ENCODE measurements at regions not wholly inside any gene's neighbourhood (a gene's known extent, or its start where the extent isn't known, plus 50 kb on each side); places are given as distances from the start of the nearest gene placed in this dataset.

GRCh38 chr3:62997369-62997768 is 122.2 kb upstream of the CADPS start:
- TF ChIP-seq EZH2phosphoT487 (IDR thresholded peaks at IDR 0.05; ENCODE audit: borderline replicate concordance, low read depth, low read length) (no peak), CTCF (conservative IDR thresholded peaks at IDR 0.05; ENCODE audit: low read length) (no peak)
- BruUV-seq (replicated peaks), result no TSS peak
- POLR2A ChIA-PET, result interaction anchor here (0.6 to 0.7 kb wide), 2 partner anchors 54 to 1267 kb away, joined by 3 read pairs; no protein-coding TSS in a partner anchor

GRCh38 chr3:62999158-62999557 is 123.9 kb upstream of the CADPS start:
- Histone ChIP-seq H3K36me3 (ENCODE audit: insufficient read depth, low read length) (no peaks in the 10 kb centered on the region), H3K4me1 (ENCODE audit: insufficient read depth, low read length, poor library complexity, severe bottlenecking) (no peaks in the 10 kb centered on the region), H3K27ac (ENCODE audit: low read depth, low read length, poor library complexity, severe bottlenecking) (no peak overlapping the region), H3K79me2 (ENCODE audit: insufficient read depth, low read depth, low read length) (no peaks in the 10 kb centered on the region), H3K4me2 (ENCODE audit: low read length) (no peak overlapping the region), H3K9me2 (ENCODE audit: insufficient read depth, low read length) (no peaks in the 10 kb centered on the region), H4K20me1 (ENCODE audit: insufficient read depth, low read length) (no peaks in the 10 kb centered on the region), H3K9me3 (ENCODE audit: low read length) (no peaks in the 10 kb centered on the region), H3K4me3 (ENCODE audit: low read depth, low read length, poor library complexity, severe bottlenecking) (no peak overlapping the region), H2AFZ (ENCODE audit: low read length) (no peak overlapping the region)
- intact Hi-C loops (cut with micrococcal nuclease; ENCODE audit: unreplicated experiment), result no loop called here
- ChIA-PET POLR2A (interaction anchor here (0.8 kb wide), 1 partner anchor 9 kb away, joined by 3 read pairs; no protein-coding TSS in a partner anchor), CTCF (ENCODE audit: unreplicated experiment) (no interaction called here)
- TF ChIP-seq CTCF (conservative IDR thresholded peaks at IDR 0.05; ENCODE audit: low read length), result no peak
- TF ChIP-seq EZH2phosphoT487 (IDR thresholded peaks at IDR 0.05; ENCODE audit: borderline replicate concordance, low read depth, low read length), result no peak
- DNase-seq (ENCODE audit: low spot score), result no peak
- BruUV-seq (replicated peaks), result no TSS peak

More at GRCh38 chr3:62997369-62997768, 122.2 kb upstream of the CADPS start:
- H2AFZ ChIP-seq (ENCODE audit: low read length), result no peak overlapping the region
- no peaks in the 10 kb centered on the region for H3K9me2 ChIP-seq (ENCODE audit: insufficient read depth, low read length)
- H3K4me3 ChIP-seq (ENCODE audit: low read depth, low read length, poor library complexity, severe bottlenecking), result no peak overlapping the region
- intact Hi-C loops (cut with micrococcal nuclease; ENCODE audit: unreplicated experiment), result no loop called here
- no peaks in the 10 kb centered on the region for H3K4me1 ChIP-seq (ENCODE audit: insufficient read depth, low read length, poor library complexity, severe bottlenecking)
- no peaks in the 10 kb centered on the region for H3K36me3 ChIP-seq (ENCODE audit: insufficient read depth, low read length)
- no peaks in the 10 kb centered on the region for H3K79me2 ChIP-seq (ENCODE audit: insufficient read depth, low read depth, low read length)
- CTCF ChIA-PET (ENCODE audit: unreplicated experiment), result no interaction called here
- no peak overlapping the region for H3K4me2 ChIP-seq (ENCODE audit: low read length)
- no peaks in the 10 kb centered on the region for H4K20me1 ChIP-seq (ENCODE audit: insufficient read depth, low read length)
- no peaks in the 10 kb centered on the region for H3K9me3 ChIP-seq (ENCODE audit: low read length)
- DNase-seq (ENCODE audit: low spot score), result no peak
- no peak overlapping the region for H3K27ac ChIP-seq (ENCODE audit: low read depth, low read length, poor library complexity, severe bottlenecking)

GRCh38 chr3:62999791-63000190 is 124.6 kb upstream of the CADPS start:
- ChIA-PET POLR2A (interaction anchor here (1.4 kb wide), 1 partner anchor 30 kb away, joined by 4 read pairs; no protein-coding TSS in a partner anchor), CTCF (ENCODE audit: unreplicated experiment) (no interaction called here)
- Histone ChIP-seq H3K79me2 (ENCODE audit: insufficient read depth, low read depth, low read length) (no peaks in the 10 kb centered on the region), H3K36me3 (ENCODE audit: insufficient read depth, low read length) (no peaks in the 10 kb centered on the region), H3K4me3 (ENCODE audit: low read depth, low read length, poor library complexity, severe bottlenecking) (no peak overlapping the region), H3K27ac (ENCODE audit: low read depth, low read length, poor library complexity, severe bottlenecking) (no peak overlapping the region), H3K4me2 (ENCODE audit: low read length) (no peak overlapping the region), H3K9me3 (ENCODE audit: low read length) (no peaks in the 10 kb centered on the region), H2AFZ (ENCODE audit: low read length) (no peak overlapping the region), H3K4me1 (ENCODE audit: insufficient read depth, low read length, poor library complexity, severe bottlenecking) (no peaks in the 10 kb centered on the region), H3K9me2 (ENCODE audit: insufficient read depth, low read length) (no peaks in the 10 kb centered on the region), H4K20me1 (ENCODE audit: insufficient read depth, low read length) (no peaks in the 10 kb centered on the region)
- intact Hi-C loops (cut with micrococcal nuclease; ENCODE audit: unreplicated experiment), result no loop called here
- BruUV-seq (replicated peaks), result no TSS peak
- TF ChIP-seq CTCF (conservative IDR thresholded peaks at IDR 0.05; ENCODE audit: low read length) (no peak), EZH2phosphoT487 (IDR thresholded peaks at IDR 0.05; ENCODE audit: borderline replicate concordance, low read depth, low read length) (no peak)
- no peak for DNase-seq (ENCODE audit: low spot score)
